MM.1S (cell line): ENCODE measurements at regions not wholly inside any gene's neighbourhood (a gene's known extent, or its start where the extent isn't known, plus 50 kb on each side); places are given as distances from the start of the nearest gene placed in this dataset.

ENCODE experiments used
- DNase-seq: peaks from one replicate; pipeline ENCODE4 v3.0.0-alpha.2; 2015
- H2AFZ ChIP-seq: fragments of 300-600 bp; sonication (generic); 2 replicates; pipeline ENCODE4 v1.6.0; 2016; ENCODE audit warnings: antibody characterized with exemption, low read length
- H3F3A ChIP-seq: fragments of 300-600 bp; sonication (generic); 2 replicates; pipeline ENCODE4 v1.6.1; 2016; ENCODE audit warnings: mild to moderate bottlenecking, antibody characterized with exemption, low read length, moderate library complexity, mixed read lengths; ENCODE audit not compliant: insufficient read depth
- H3K27ac ChIP-seq: fragments of 300-600 bp; sonication (generic); 2 replicates; pipeline ENCODE4 v1.5.1; 2016; ENCODE audit warnings: mild to moderate bottlenecking, low read length
- H3K27me3 ChIP-seq: fragments of 300-600 bp; sonication (generic); replicated peaks from 2 replicates; pipeline ENCODE4 v1.6.0; 2016; ENCODE audit warnings: low read length; ENCODE audit not compliant: insufficient read depth
- H3K36me3 ChIP-seq: fragments of 300-600 bp; sonication (generic); replicated peaks from 2 replicates; pipeline ENCODE4 v1.6.1; 2016; ENCODE audit warnings: mild to moderate bottlenecking, low read length, mixed read lengths; ENCODE audit not compliant: insufficient read depth
- H3K4me1 ChIP-seq: fragments of 300-600 bp; sonication (generic); 2 replicates; pipeline ENCODE4 v1.6.1; 2016; ENCODE audit warnings: low read length, mixed read lengths
- H3K4me2 ChIP-seq: fragments of 300-600 bp; sonication (generic); 2 replicates; pipeline ENCODE4 v1.6.0; 2016; ENCODE audit warnings: low read depth, low read length
- H3K4me3 ChIP-seq: fragments of 300-600 bp; sonication (generic); 2 replicates; pipeline ENCODE4 v1.5.1; 2016; ENCODE audit warnings: low read length, mixed read lengths
- H3K79me2 ChIP-seq: fragments of 300-600 bp; sonication (generic); 2 replicates; pipeline ENCODE4 v1.6.1; 2016; ENCODE audit warnings: mixed run types, low read length, mixed read lengths
- H3K9ac ChIP-seq: fragments of 300-600 bp; sonication (generic); 2 replicates; pipeline ENCODE4 v1.6.1; 2016; ENCODE audit warnings: low read length, mixed read lengths
- H3K9me2 ChIP-seq: fragments of 300-600 bp; sonication (generic); replicated peaks from 2 replicates; pipeline ENCODE4 v1.6.1; 2016; ENCODE audit warnings: mild to moderate bottlenecking, low read length, mixed read lengths; ENCODE audit not compliant: insufficient read depth
- H3K9me3 ChIP-seq: fragments of 300-600 bp; sonication (generic); replicated peaks from 2 replicates; pipeline ENCODE4 v1.6.1; 2016; ENCODE audit warnings: mild to moderate bottlenecking, low read length, mixed read lengths; ENCODE audit not compliant: insufficient read depth
- H4K20me1 ChIP-seq: fragments of 300-600 bp; sonication (generic); 2 replicates; pipeline ENCODE4 v1.6.1; 2016; ENCODE audit warnings: mild to moderate bottlenecking, low read length, moderate library complexity, mixed read lengths; ENCODE audit not compliant: insufficient read depth
- CTCF ChIP-seq: fragments of 300-600 bp; sonication (generic); IDR thresholded peaks from 2 replicates; pipeline ENCODE4 v1.5.1; 2016; ENCODE audit warnings: antibody characterized with exemption, low read length, mixed read lengths
- EZH2 ChIP-seq: fragments of 300-600 bp; sonication (generic); optimal IDR thresholded peaks from 2 replicates; pipeline ENCODE3; 2017; ENCODE audit warnings: low read depth, mild to moderate bottlenecking, antibody characterized with exemption, low read length, mixed read lengths
- EZH2phosphoT487 ChIP-seq: fragments of 300-600 bp; sonication (generic); IDR thresholded peaks from 2 replicates; pipeline ENCODE4 v1.6.1; 2018; ENCODE audit warnings: antibody characterized with exemption, low read length

GRCh38 chr2:4909346-4910009 is 782.7 kb upstream of the SOX11 start:
- Histone ChIP-seq H2AFZ (no peak overlapping the region), H3K36me3 (no peaks in the 10 kb centered on the region), H3F3A (no peaks in the 10 kb centered on the region), H3K9me3 (no peaks in the 10 kb centered on the region), H3K27me3 (no peaks in the 10 kb centered on the region), H3K9ac (no peak overlapping the region), H3K27ac (no peak overlapping the region), H3K9me2 (no peaks in the 10 kb centered on the region), H3K79me2 (no peaks in the 10 kb centered on the region), H4K20me1 (no peaks in the 10 kb centered on the region), H3K4me2 (no peak overlapping the region), H3K4me3 (no peak overlapping the region), H3K4me1 (no peaks in the 10 kb centered on the region)
- TF ChIP-seq EZH2phosphoT487 (no peak), EZH2 (no peak), CTCF (no peak)
- no peak for DNase-seq

GRCh38 chr2:4914036-4914435 is 778.1 kb upstream of the SOX11 start:
- Histone ChIP-seq H3K79me2 (no peaks in the 10 kb centered on the region), H3K36me3 (no peaks in the 10 kb centered on the region), H3K4me1 (no peaks in the 10 kb centered on the region), H4K20me1 (no peaks in the 10 kb centered on the region), H3K27me3 (no peaks in the 10 kb centered on the region), H3K9ac (no peak overlapping the region), H3K9me3 (no peaks in the 10 kb centered on the region), H3F3A (no peaks in the 10 kb centered on the region), H3K4me2 (no peak overlapping the region), H3K27ac (no peak overlapping the region), H2AFZ (no peak overlapping the region), H3K4me3 (no peak overlapping the region), H3K9me2 (no peaks in the 10 kb centered on the region)
- TF ChIP-seq EZH2 (no peak), CTCF (no peak), EZH2phosphoT487 (no peak)
- DNase-seq: no peak

- Histone ChIP-seq H3K4me2 (no peak overlapping the region), H3K27me3 (no peaks in the 10 kb centered on the region), H3K9me3 (no peaks in the 10 kb centered on the region), H2AFZ (no peak overlapping the region), H3K9ac (no peak overlapping the region), H3F3A (no peaks in the 10 kb centered on the region), H3K4me3 (no peak overlapping the region), H3K4me1 (no peaks in the 10 kb centered on the region), H3K27ac (no peak overlapping the region), H3K36me3 (no peaks in the 10 kb centered on the region), H4K20me1 (no peaks in the 10 kb centered on the region), H3K79me2 (no peaks in the 10 kb centered on the region), H3K9me2 (no peaks in the 10 kb centered on the region)
- DNase-seq: no peak
- no peak for TF ChIP-seq EZH2
- no peak for TF ChIP-seq CTCF
- no peak for TF ChIP-seq EZH2phosphoT487
Observed at GRCh38 chr2:4914551-4914950, 777.6 kb upstream of the SOX11 start.
